ENCODE measurements at regions not wholly inside any gene's neighbourhood (a gene's known extent, or its start where the extent isn't known, plus 50 kb on each side); places are given as distances from the start of the nearest gene placed in this dataset.

DNA sequence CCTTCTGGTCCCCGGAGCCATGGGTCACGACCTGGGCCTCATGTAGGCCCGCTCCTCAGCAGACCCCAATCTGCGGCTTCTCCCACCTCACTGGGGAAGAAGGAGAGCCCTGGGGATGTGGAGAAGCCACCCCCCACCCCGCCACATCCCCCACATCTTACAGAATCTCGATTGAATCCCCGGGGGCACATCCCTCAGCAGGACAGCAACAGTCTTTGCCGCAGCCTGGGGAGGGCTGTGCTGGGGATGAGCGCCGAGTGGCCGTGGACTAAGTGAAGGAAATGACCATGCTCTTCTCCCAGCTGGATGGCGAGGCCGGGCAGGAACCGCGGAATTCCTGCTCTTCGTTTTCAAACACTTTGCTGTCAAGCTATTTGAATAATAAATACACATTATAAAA lies 169.0 kb upstream of the RTL1 start:
- TF ChIP-seq, protein P1, sequence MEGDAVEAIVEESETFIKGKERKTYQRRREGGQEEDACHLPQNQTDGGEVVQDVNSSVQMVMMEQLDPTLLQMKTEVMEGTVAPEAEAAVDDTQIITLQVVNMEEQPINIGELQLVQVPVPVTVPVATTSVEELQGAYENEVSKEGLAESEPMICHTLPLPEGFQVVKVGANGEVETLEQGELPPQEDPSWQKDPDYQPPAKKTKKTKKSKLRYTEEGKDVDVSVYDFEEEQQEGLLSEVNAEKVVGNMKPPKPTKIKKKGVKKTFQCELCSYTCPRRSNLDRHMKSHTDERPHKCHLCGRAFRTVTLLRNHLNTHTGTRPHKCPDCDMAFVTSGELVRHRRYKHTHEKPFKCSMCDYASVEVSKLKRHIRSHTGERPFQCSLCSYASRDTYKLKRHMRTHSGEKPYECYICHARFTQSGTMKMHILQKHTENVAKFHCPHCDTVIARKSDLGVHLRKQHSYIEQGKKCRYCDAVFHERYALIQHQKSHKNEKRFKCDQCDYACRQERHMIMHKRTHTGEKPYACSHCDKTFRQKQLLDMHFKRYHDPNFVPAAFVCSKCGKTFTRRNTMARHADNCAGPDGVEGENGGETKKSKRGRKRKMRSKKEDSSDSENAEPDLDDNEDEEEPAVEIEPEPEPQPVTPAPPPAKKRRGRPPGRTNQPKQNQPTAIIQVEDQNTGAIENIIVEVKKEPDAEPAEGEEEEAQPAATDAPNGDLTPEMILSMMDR (IDR thresholded peaks at IDR 0.05), result no peak
- TF ChIP-seq POLR2A (IDR thresholded peaks at IDR 0.05), result no peak

Measured in vagina (tissue), 2 donors.